ENCODE measurements at regions not wholly inside any gene's neighbourhood (a gene's known extent, or its start where the extent isn't known, plus 50 kb on each side); places are given as distances from the start of the nearest gene placed in this dataset.

GRCh38 chr20:11001302-11001701, 327.5 kb upstream of the JAG1 start:
- Mint-ChIP-seq H3K27ac (ENCODE audit: unreplicated experiment) (no peak overlapping the region), H3K27me3 (ENCODE audit: unreplicated experiment) (no peaks in the 10 kb centered on the region), H3K9me3 (ENCODE audit: low read depth, unreplicated experiment) (peaks cover 1% of the 10 kb centered on the region), H3K4me1 (ENCODE audit: low read depth, unreplicated experiment) (peaks cover 12% of the 10 kb centered on the region), H3K4me3 (ENCODE audit: low read depth, unreplicated experiment) (no peak overlapping the region), H3K36me3 (ENCODE audit: insufficient read depth, unreplicated experiment) (no peaks in the 10 kb centered on the region)
- no peak for DNase-seq
- intact Hi-C loops (cut with micrococcal nuclease; ENCODE audit: unreplicated experiment) = no loop called here
- no TSS peak for BruUV-seq (replicated peaks)
- CTCF ChIA-PET = no interaction called here
- no peak for TF ChIP-seq CTCF (IDR thresholded peaks at IDR 0.05; ENCODE audit: unreplicated experiment)

- CTCF ChIA-PET = no interaction called here
- Mint-ChIP-seq H3K27me3 (ENCODE audit: unreplicated experiment) (no peaks in the 10 kb centered on the region), H3K4me1 (ENCODE audit: low read depth, unreplicated experiment) (peaks cover 12% of the 10 kb centered on the region), H3K36me3 (ENCODE audit: insufficient read depth, unreplicated experiment) (no peaks in the 10 kb centered on the region), H3K27ac (ENCODE audit: unreplicated experiment) (no peak overlapping the region), H3K9me3 (ENCODE audit: low read depth, unreplicated experiment) (peaks cover 2% of the 10 kb centered on the region), H3K4me3 (ENCODE audit: low read depth, unreplicated experiment) (no peak overlapping the region)
- intact Hi-C loops (cut with micrococcal nuclease; ENCODE audit: unreplicated experiment) = no loop called here
- DNase-seq = peak; percentile 41
- no peak for TF ChIP-seq CTCF (IDR thresholded peaks at IDR 0.05; ENCODE audit: unreplicated experiment)
- no TSS peak for BruUV-seq (replicated peaks)
Measured at GRCh38 chr20:11001764-11002540, 328.2 kb upstream of the JAG1 start.

GRCh38 chr20:11003341-11003740, 329.5 kb upstream of the JAG1 start:
- Mint-ChIP-seq H3K36me3 (ENCODE audit: insufficient read depth, unreplicated experiment) (no peaks in the 10 kb centered on the region), H3K4me3 (ENCODE audit: low read depth, unreplicated experiment) (no peak overlapping the region), H3K27me3 (ENCODE audit: unreplicated experiment) (no peaks in the 10 kb centered on the region), H3K27ac (ENCODE audit: unreplicated experiment) (no peak overlapping the region), H3K4me1 (ENCODE audit: low read depth, unreplicated experiment) (peaks cover 12% of the 10 kb centered on the region), H3K9me3 (ENCODE audit: low read depth, unreplicated experiment) (peaks cover 2% of the 10 kb centered on the region)
- no TSS peak for BruUV-seq (replicated peaks)
- CTCF ChIA-PET = no interaction called here
- intact Hi-C loops (cut with micrococcal nuclease; ENCODE audit: unreplicated experiment) = no loop called here
- DNase-seq = no peak
- TF ChIP-seq CTCF (IDR thresholded peaks at IDR 0.05; ENCODE audit: unreplicated experiment) = no peak

GRCh38 chr20:11008444-11009033, 334.7 kb upstream of the JAG1 start:
- H3K36me3 Mint-ChIP-seq (ENCODE audit: insufficient read depth, unreplicated experiment) = no peaks in the 10 kb centered on the region
- no peak overlapping the region for H3K27ac Mint-ChIP-seq (ENCODE audit: unreplicated experiment)
- DNase-seq = no peak
- no peak for TF ChIP-seq CTCF (IDR thresholded peaks at IDR 0.05; ENCODE audit: unreplicated experiment)
- H3K27me3 Mint-ChIP-seq (ENCODE audit: unreplicated experiment) = no peaks in the 10 kb centered on the region
- intact Hi-C loops (cut with micrococcal nuclease; ENCODE audit: unreplicated experiment) = no loop called here
- H3K4me1 Mint-ChIP-seq (ENCODE audit: low read depth, unreplicated experiment) = no peaks in the 10 kb centered on the region
- H3K9me3 Mint-ChIP-seq (ENCODE audit: low read depth, unreplicated experiment) = peaks cover 2% of the 10 kb centered on the region
- CTCF ChIA-PET = no interaction called here
- no TSS peak for BruUV-seq (replicated peaks)
- no peak overlapping the region for H3K4me3 Mint-ChIP-seq (ENCODE audit: low read depth, unreplicated experiment)

Data from Calu3 (cell line).